ENCODE measurements at regions not wholly inside any gene's neighbourhood (a gene's known extent, or its start where the extent isn't known, plus 50 kb on each side); places are given as distances from the start of the nearest gene placed in this dataset.
A peak's percentile ranks its signal among the peaks of the same experiment; 100 is the strongest.

- no TSS peak for BruUV-seq (replicated peaks)
- Histone ChIP-seq H3K9me3 (replicated peaks; ENCODE audit: control insufficient read depth, insufficient read depth, low read depth, low read length) (no peaks in the 10 kb centered on the region), H3K4me1 (replicated peaks in 1 of 2; ENCODE audit: control insufficient read depth in 2 of 2, insufficient read depth in 2 of 2, low read length in 2 of 2) (peaks cover 0 to 30% of the 10 kb centered on the region in 2 experiments; a peak in 3 of 5 replicates), H3K27me3 (ENCODE audit: control insufficient read depth in 2 of 2, insufficient read depth in 2 of 2, low read length in 2 of 2) (peaks cover 3 to 33% of the 10 kb centered on the region in 2 experiments; a peak in 4 of 5 replicates), H4K20me1 (replicated peaks; ENCODE audit: control insufficient read depth, insufficient read depth, low read length) (no peaks in the 10 kb centered on the region; the same call in 1 of the 2 replicates), H3K36me3 (ENCODE audit: control insufficient read depth, insufficient read depth, low read length) (no peaks in the 10 kb centered on the region), H3K27ac (ENCODE audit: extremely low read depth, low read depth, low read length) (no peak overlapping the region), H3K79me2 (ENCODE audit: control insufficient read depth, insufficient read depth, low read length) (no peaks in the 10 kb centered on the region), H3K4me3 (no peak overlapping the region), H3K9ac (ENCODE audit: insufficient read depth in 1 of 2, low read depth in 2 of 2, low read length in 2 of 2) (peak overlapping the region in 1 of 2 experiments; percentile 43; a peak in 1 of 4 replicates), H3K9me1 (ENCODE audit: control insufficient read depth, insufficient read depth, low read length) (no peaks in the 10 kb centered on the region), H2AFZ (ENCODE audit: low read depth, low read length) (no peak overlapping the region), H3K4me2 (ENCODE audit: insufficient read depth, low read length) (no peak overlapping the region)
- 29% methylated on average over 13 of the region's 13 CpGs for WGBS (ENCODE audit: insufficient coverage, low coverage, missing lambda C conversion rate)
- no peak for DNase-seq (ENCODE audit: extremely low read depth in 1 of 4, low spot score in 3 of 4)
- TF ChIP-seq SOX6 (IDR thresholded peaks at IDR 0.05): no peak
- no peak for TF ChIP-seq DEAF1 (CRISPR knock-in tag; IDR thresholded peaks at IDR 0.05)
- no peak for TF ChIP-seq MCM5 (IDR thresholded peaks at IDR 0.05; ENCODE audit: low read depth)
- TF ChIP-seq MXD1 (CRISPR knock-in tag; IDR thresholded peaks at IDR 0.05; ENCODE audit: borderline replicate concordance, poor library complexity, severe bottlenecking): no peak
- TF ChIP-seq RAD21 (CRISPR knock-in tag; conservative IDR thresholded peaks at IDR 0.05 in 1 of 2, IDR thresholded peaks at IDR 0.05 in 1 of 2): no peak
- no peak for TF ChIP-seq CEBPB (tag; IDR thresholded peaks at IDR 0.05)
- TF ChIP-seq CTCF (IDR thresholded peaks at IDR 0.05 in 2 of 3, conservative IDR thresholded peaks at IDR 0.05 in 1 of 3; ENCODE audit: insufficient read depth in 2 of 3, low read depth in 1 of 3, low read length in 3 of 3): no peak
- no peak for TF ChIP-seq MTA1 (IDR thresholded peaks at IDR 0.05; ENCODE audit: borderline replicate concordance)
- no peak for TF ChIP-seq ZC3H11A (IDR thresholded peaks at IDR 0.05; ENCODE audit: low read depth, low read length)
- no peak for TF ChIP-seq ATF2 (CRISPR knock-in tag; IDR thresholded peaks at IDR 0.05)
- no peak for TF ChIP-seq MAZ (CRISPR knock-in tag; conservative IDR thresholded peaks at IDR 0.05 in 1 of 2, IDR thresholded peaks at IDR 0.05 in 1 of 2)
- no peak for TF ChIP-seq TFAM (CRISPR knock-in tag; conservative IDR thresholded peaks at IDR 0.05)
- FAIRE-seq: no peak
- no peak for ATAC-seq
- in situ Hi-C loops (cut with MboI): no loop called here
- ChIA-PET POLR2A (interaction anchor here (0.7 kb wide), 1 partner anchor 95 kb away, joined by 4 read pairs; no protein-coding TSS in a partner anchor), CTCF (ENCODE audit: low intra/inter-chr PET ratio) (no interaction called here)
- intact Hi-C loops (cut with micrococcal nuclease): no loop called here
Observed at GRCh38 chr16:29317269-29317668, 89.2 kb downstream of the NPIPB11 start.

Measured in K562 (cell line).